ENCODE measurements at regions not wholly inside any gene's neighbourhood (a gene's known extent, or its start where the extent isn't known, plus 50 kb on each side); places are given as distances from the start of the nearest gene placed in this dataset.

DNA sequence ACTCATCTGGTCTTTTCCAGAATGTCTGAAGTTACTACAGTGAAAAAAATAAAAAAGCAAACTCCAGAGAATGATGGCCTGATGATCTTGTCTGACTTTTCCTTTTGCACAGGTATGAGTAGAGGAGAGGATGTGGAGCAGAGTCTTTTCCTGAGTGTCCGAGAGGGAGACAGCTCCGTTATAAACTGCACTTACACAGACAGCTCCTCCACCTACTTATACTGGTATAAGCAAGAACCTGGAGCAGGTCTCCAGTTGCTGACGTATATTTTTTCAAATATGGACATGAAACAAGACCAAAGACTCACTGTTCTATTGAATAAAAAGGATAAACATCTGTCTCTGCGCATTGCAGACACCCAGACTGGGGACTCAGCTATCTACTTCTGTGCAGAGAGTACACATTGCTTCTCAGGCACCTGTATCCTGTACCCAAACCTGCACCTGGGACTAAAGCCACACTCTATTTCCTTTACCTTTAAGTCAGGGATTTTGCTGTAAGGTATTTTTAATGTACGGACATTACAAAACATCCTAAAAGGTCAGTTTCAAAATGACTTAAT lies 75.8 kb upstream of the OR4E1 start:
- TF ChIP-seq EZH2 (IDR thresholded peaks at IDR 0.05; ENCODE audit: low read length, unreplicated experiment) = no peak
- TF ChIP-seq, protein P1, sequence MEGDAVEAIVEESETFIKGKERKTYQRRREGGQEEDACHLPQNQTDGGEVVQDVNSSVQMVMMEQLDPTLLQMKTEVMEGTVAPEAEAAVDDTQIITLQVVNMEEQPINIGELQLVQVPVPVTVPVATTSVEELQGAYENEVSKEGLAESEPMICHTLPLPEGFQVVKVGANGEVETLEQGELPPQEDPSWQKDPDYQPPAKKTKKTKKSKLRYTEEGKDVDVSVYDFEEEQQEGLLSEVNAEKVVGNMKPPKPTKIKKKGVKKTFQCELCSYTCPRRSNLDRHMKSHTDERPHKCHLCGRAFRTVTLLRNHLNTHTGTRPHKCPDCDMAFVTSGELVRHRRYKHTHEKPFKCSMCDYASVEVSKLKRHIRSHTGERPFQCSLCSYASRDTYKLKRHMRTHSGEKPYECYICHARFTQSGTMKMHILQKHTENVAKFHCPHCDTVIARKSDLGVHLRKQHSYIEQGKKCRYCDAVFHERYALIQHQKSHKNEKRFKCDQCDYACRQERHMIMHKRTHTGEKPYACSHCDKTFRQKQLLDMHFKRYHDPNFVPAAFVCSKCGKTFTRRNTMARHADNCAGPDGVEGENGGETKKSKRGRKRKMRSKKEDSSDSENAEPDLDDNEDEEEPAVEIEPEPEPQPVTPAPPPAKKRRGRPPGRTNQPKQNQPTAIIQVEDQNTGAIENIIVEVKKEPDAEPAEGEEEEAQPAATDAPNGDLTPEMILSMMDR (conservative IDR thresholded peaks at IDR 0.05; ENCODE audit: low read depth, low read length) = no peak
- TF ChIP-seq EZH2phosphoT487 (IDR thresholded peaks at IDR 0.05; ENCODE audit: borderline replicate concordance, low read length) = no peak
- no peaks in the 10 kb centered on the region for H3K9me3 ChIP-seq (ENCODE audit: low read length)
- no peak overlapping the region for H3K4me3 ChIP-seq (ENCODE audit: low read length)
- BruUV-seq (replicated peaks) = no TSS peak
- no peaks in the 10 kb centered on the region for H3K9me2 ChIP-seq (replicated peaks; ENCODE audit: low read length)
- H3K36me3 ChIP-seq (ENCODE audit: low read depth, low read length) = no peaks in the 10 kb centered on the region
- no peak overlapping the region for H3K4me2 ChIP-seq (ENCODE audit: low read length)
- no peaks in the 10 kb centered on the region for H3K79me2 ChIP-seq (ENCODE audit: low read length)
- intact Hi-C loops (cut with micrococcal nuclease) = no loop called here
- no peak overlapping the region for H2AFZ ChIP-seq (ENCODE audit: low read length)
- POLR2A ChIA-PET (ENCODE audit: unreplicated experiment) = no interaction called here
- H3F3A ChIP-seq (ENCODE audit: low read length, unreplicated experiment) = no peaks in the 10 kb centered on the region
- DNase-seq (no peak), ATAC-seq (no peak)
- peaks cover 46% of the 10 kb centered on the region for H3K27me3 ChIP-seq (ENCODE audit: low read length)
- CTCF ChIA-PET = no interaction called here
- no peaks in the 10 kb centered on the region for H3K4me1 ChIP-seq (ENCODE audit: insufficient read depth, low read length)
- H4K20me1 ChIP-seq (ENCODE audit: low read length) = no peaks in the 10 kb centered on the region
- H3K27ac ChIP-seq (ENCODE audit: low read length) = no peak overlapping the region
- no peak overlapping the region for H3K9ac ChIP-seq (ENCODE audit: low read length)

DNA sequence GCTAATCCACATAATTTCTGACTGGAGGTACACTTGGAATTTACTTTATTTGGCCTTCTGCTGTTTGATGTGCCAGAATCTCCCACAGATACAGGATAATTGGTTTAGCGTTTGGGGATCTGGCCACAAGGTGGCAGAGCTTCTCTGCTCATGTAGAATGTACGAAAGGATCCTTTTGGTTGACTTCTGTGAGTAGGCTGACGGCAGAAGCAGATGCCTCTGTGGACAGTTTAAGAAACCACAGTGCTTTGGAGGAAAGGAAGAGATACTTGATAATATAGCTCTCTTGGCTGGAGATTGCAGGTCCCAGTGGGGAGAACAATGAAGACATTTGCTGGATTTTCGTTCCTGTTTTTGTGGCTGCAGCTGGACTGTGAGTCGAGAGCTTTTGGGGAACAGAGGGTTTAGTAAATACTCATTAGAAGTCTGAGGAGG lies 75.3 kb upstream of the OR4E1 start:
- intact Hi-C loops (cut with micrococcal nuclease) = no loop called here
- Histone ChIP-seq H3K4me1 (ENCODE audit: insufficient read depth, low read length) (no peaks in the 10 kb centered on the region), H3K9ac (ENCODE audit: low read length) (no peak overlapping the region), H3K4me3 (ENCODE audit: low read length) (no peak overlapping the region), H3K9me3 (ENCODE audit: low read length) (no peaks in the 10 kb centered on the region), H3K79me2 (ENCODE audit: low read length) (no peaks in the 10 kb centered on the region), H4K20me1 (ENCODE audit: low read length) (no peaks in the 10 kb centered on the region), H3F3A (ENCODE audit: low read length, unreplicated experiment) (no peaks in the 10 kb centered on the region), H3K27ac (ENCODE audit: low read length) (no peak overlapping the region), H3K9me2 (replicated peaks; ENCODE audit: low read length) (no peaks in the 10 kb centered on the region), H3K27me3 (ENCODE audit: low read length) (peaks cover 51% of the 10 kb centered on the region), H2AFZ (ENCODE audit: low read length) (no peak overlapping the region), H3K4me2 (ENCODE audit: low read length) (no peak overlapping the region), H3K36me3 (ENCODE audit: low read depth, low read length) (no peaks in the 10 kb centered on the region)
- peak; percentile 73 for ATAC-seq
- ChIA-PET POLR2A (ENCODE audit: unreplicated experiment) (no interaction called here), CTCF (no interaction called here)
- peak; percentile 72 for DNase-seq
- no peak for TF ChIP-seq EZH2 (IDR thresholded peaks at IDR 0.05; ENCODE audit: low read length, unreplicated experiment)
- TF ChIP-seq, protein P1 (conservative IDR thresholded peaks at IDR 0.05; ENCODE audit: low read depth, low read length) = peak; percentile 83
- BruUV-seq (replicated peaks) = no TSS peak

DNA sequence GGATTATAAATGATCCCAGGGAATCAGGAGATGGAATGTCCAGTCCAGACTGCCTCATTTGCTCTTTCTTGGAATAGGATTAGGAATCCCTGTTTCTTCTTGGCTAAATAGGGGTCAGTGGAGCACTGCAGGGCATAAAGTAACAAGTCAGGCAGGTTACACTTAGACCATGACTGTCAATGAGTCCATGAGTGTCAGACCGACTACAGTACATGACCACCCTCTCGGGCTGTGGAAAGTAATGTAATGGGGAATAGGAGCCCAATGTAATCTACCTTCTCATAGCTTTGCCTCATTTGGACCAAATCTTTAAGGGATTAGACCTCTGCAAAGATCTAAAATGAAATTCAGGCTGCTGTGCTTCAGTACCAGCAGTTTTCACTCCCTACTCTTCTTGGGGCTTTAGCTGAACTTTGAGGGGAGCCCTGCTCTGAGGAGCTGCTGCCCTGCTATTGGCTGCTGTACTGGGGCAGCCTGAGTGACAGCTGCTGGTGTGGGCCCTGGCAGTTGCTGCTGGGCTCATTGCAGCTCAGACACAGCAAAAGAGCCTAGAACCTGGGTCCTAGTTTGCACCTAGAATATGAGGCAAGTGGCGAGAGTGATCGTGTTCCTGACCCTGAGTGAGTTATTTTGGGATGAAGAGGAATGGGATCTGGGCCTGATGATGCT lies 62.2 kb upstream of the OR4E1 start:
- DNase-seq (no peak), ATAC-seq (no peak)
- Histone ChIP-seq H3K9ac (ENCODE audit: low read length) (no peak overlapping the region), H3K9me2 (replicated peaks; ENCODE audit: low read length) (no peaks in the 10 kb centered on the region), H2AFZ (ENCODE audit: low read length) (no peak overlapping the region), H3K79me2 (ENCODE audit: low read length) (no peaks in the 10 kb centered on the region), H3K36me3 (ENCODE audit: low read depth, low read length) (no peaks in the 10 kb centered on the region), H3K9me3 (ENCODE audit: low read length) (no peaks in the 10 kb centered on the region), H4K20me1 (ENCODE audit: low read length) (no peaks in the 10 kb centered on the region), H3K4me3 (ENCODE audit: low read length) (no peak overlapping the region), H3K27ac (ENCODE audit: low read length) (no peak overlapping the region), H3K4me1 (ENCODE audit: insufficient read depth, low read length) (no peaks in the 10 kb centered on the region), H3K27me3 (ENCODE audit: low read length) (peaks cover 66% of the 10 kb centered on the region), H3F3A (ENCODE audit: low read length, unreplicated experiment) (no peaks in the 10 kb centered on the region), H3K4me2 (ENCODE audit: low read length) (no peak overlapping the region)
- TF ChIP-seq EZH2 (IDR thresholded peaks at IDR 0.05; ENCODE audit: low read length, unreplicated experiment) = no peak
- TF ChIP-seq, protein P1 (conservative IDR thresholded peaks at IDR 0.05; ENCODE audit: low read depth, low read length) = no peak
- no peak for TF ChIP-seq EZH2phosphoT487 (IDR thresholded peaks at IDR 0.05; ENCODE audit: borderline replicate concordance, low read length)
- no TSS peak for BruUV-seq (replicated peaks)
- ChIA-PET CTCF (no interaction called here), POLR2A (ENCODE audit: unreplicated experiment) (no interaction called here)
- intact Hi-C loops (cut with micrococcal nuclease) = no loop called here
